ENCODE measurements at regions not wholly inside any gene's neighbourhood (a gene's known extent, or its start where the extent isn't known, plus 50 kb on each side); places are given as distances from the start of the nearest gene placed in this dataset.

DNA sequence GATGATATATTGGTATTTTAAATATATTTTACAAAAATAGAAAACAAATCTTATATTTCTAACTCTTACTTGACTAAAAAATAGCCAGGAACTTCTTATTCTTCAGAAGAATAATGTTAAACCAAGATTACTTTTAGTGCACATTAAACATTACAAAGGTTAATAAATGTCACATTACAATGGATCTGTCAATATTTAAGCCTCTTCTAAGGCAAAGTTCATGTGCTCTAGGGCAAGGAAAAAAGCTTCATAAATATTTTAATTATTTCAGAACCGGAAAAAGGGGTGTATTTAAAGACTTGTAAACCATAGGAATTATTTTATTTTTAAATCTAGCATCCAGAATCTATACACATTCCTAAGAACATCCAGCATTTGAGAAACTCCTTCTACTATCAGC, 166.9 kb upstream of the ROBO2 start:
- no peak for TF ChIP-seq POLR2A (IDR thresholded peaks at IDR 0.05)
- TF ChIP-seq, protein P1, sequence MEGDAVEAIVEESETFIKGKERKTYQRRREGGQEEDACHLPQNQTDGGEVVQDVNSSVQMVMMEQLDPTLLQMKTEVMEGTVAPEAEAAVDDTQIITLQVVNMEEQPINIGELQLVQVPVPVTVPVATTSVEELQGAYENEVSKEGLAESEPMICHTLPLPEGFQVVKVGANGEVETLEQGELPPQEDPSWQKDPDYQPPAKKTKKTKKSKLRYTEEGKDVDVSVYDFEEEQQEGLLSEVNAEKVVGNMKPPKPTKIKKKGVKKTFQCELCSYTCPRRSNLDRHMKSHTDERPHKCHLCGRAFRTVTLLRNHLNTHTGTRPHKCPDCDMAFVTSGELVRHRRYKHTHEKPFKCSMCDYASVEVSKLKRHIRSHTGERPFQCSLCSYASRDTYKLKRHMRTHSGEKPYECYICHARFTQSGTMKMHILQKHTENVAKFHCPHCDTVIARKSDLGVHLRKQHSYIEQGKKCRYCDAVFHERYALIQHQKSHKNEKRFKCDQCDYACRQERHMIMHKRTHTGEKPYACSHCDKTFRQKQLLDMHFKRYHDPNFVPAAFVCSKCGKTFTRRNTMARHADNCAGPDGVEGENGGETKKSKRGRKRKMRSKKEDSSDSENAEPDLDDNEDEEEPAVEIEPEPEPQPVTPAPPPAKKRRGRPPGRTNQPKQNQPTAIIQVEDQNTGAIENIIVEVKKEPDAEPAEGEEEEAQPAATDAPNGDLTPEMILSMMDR (IDR thresholded peaks at IDR 0.05), result no peak

All from testis (tissue), 2 donors.